GM21515 (cell line): ENCODE measurements at regions not wholly inside any gene's neighbourhood (a gene's known extent, or its start where the extent isn't known, plus 50 kb on each side); places are given as distances from the start of the nearest gene placed in this dataset.
"Not testable (repeated sequence)": the region's sequence is repeated elsewhere in the genome, so short reads cannot be mapped to it uniquely, and the experiment has no call there.

Experiments
- ATAC-seq: cut with Tn5 transposase; IDR thresholded peaks from one replicate; pipeline ENCODE4 v1.9.1; 2021; ENCODE audit not compliant: unreplicated experiment

DNA sequence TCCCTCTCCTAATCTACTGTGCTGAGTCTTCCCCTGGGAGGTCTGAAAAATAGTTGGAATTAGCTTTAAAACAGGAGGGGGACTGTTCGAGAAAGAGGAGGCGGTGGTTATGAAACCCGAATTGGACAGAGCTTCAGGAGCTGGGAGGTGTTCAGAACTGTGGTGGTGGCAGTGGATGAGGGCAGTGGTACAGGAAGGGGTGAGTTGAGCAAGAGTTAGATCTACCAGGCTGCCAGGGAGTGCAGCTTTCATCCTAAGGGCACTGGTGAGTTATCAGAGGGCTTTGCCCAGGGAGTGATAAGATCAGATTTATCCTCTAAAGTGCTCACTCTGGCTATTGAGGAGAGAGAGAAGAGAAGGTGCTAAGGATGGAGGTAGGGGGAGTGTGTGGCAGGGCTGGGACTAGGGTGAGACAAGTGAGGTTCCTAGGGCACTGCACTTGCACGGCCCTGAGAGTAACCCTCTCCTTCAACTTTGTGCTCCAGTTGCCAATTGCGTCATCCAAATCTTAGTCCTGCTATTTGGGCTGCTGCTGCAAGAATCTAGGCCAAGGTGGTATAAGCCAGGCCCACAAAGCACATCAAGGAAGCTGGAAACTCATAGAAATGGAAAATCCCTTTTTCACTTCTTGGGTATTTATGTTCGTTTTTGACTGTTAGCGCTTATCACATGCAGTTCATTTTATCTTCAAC, 540.3 kb downstream of the XYLT1 start:
- ATAC-seq, result no peak

DNA sequence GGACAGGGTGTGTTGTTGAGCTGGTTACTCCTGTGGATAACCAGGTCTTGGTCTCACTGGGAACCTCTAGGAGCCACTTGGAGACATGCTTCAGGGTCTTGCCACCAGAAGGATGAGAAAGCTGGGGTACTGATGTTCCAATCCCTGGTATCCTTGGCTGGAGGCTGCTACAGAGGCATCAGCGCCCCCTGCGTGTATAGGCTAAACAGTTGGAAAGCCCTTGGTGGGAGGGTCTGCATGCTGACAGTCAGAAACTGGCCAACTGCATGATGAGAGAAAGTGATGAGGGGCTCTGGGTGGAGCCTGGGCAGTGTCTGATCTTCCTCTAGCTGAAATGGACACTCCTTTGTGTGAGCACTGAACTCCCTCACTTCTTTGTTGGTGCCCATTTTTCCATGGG, 536.9 kb downstream of the XYLT1 start:
- no peak for ATAC-seq

DNA sequence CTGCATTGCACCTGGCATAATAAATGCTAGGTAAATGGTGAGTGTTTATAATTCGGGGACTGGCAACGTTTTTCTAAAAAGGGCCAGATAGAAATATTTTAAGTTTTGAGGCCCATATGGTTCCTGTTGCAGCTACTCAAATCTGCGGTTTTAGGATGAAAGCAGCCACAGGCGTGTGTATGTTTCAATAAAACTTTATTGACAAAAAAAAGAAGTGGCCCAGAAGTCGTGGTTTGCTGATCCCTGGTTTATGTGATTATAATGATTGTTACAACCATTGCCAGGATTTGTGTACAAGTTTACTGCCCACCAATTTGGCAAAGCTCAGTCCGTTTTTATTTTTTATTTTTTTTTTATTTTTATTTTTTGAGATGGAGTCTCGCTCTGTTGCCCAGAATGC, 536.1 kb downstream of the XYLT1 start:
- no peak for ATAC-seq

DNA sequence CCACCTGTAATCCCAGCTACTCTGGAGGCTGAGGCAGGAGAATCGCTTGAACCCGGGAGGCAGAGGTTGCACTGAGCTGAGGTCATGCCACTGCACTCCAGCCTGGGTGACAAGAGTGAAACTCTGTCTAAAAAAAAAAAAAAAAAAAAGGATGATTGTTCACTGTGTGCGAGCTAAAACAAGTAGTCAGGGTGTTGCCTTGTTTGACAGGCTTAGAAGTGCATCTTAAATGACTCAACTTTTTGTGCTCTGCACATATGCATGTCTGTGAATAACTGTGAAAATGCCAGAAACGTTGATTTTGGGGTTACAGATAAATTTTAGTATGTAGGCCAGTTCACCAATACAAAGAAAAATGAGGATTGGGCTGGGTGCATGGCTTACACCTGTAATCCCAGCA, 534.9 kb downstream of the XYLT1 start:
- not testable (repeated sequence) for ATAC-seq

DNA sequence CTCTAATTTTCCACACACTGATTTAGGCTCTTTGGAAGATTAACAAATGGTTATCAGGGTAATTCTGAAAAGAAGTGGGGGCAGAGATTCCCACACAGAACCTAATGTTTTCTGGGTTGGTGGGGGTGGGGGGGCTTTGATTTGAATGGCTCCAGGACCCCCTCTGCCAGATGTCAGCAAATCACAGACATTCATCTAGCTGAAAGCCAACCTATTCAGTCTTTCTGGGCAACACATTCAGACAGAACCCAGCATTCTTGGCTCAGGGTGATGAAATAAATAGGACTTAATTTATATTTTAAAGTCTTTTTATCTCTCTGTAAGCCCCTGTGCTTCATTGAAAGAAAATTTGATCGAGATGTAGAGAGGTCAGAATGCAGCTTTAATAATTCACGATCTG, 533.2 kb downstream of the XYLT1 start:
- no peak for ATAC-seq

DNA sequence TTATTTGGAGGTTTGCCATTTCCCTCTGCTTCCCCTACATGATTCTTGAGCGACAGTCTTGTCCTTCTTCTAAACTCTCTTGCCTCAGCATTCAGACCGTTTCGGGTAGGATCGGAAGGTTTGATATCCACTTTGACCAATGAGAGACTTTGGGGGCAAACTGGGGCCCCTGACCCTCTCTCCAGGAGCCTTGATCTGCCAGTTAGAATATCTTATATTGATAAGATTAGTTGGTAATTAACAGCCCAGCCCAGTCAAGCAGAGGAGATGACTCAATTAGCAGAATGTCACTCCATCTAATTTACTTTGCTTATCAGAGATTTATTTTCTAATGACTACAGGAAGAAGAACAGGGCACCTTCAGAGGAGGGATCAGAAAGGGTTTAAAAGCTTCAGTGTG, 532.8 kb downstream of the XYLT1 start:
- ATAC-seq, result no peak

DNA sequence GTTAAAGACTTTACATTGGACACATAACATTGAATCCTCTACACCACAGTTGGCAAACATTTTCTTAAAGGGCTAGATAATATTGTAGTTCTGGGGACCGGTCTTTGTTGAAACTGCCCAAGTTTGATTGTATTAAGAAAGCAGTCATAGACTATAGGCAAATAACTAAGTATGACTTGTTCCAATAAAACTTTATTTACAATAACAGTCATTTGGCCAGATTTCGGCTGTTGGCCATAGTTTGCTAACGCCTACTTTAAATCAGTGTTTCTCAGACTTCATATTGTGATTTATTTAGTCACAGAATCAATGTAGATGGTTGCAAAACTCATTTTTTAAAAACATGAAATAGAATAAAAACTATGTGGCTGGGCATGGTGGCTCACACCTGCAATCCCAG, 531.8 kb downstream of the XYLT1 start:
- no peak for ATAC-seq

DNA sequence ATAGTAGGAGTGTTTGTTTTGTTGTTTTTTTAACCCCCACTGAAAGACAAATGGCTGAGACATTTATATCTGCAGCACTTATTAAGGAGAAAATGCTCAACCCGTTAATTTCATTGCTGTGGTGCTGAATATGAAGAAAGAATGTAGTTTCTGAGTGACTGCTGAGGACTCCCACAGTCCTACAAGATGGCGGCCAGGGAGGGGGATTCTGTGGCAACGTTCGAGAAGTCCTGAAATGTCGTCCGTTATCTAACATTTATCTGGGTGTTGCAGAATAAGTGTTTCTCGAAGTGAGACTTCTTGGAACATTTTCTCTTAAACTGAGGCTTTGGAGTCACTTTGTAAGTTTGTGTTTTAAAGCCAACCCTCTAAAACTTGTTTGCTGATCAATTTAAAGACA, 530.4 kb downstream of the XYLT1 start:
- no peak for ATAC-seq

DNA sequence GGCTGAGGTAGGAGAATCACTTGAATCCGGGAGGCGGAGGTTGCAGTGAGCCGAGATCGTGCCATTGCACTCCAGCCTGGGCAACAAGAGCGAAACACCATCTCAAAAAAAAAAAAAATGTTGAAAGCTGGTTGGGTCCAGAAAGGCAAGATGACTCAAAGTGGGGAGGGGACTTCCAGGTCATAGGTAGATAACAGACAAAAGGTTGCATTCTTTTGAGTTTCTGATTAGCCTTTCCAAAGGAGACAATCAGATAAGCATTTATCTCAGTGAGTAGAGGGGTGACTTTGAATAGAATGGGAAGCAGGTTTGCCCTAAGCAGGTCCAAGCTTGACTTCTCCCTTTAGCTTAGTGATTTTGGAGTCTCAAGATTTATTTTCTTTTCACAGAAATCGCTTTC, 527.9 kb downstream of the XYLT1 start:
- not testable (repeated sequence) for ATAC-seq

DNA sequence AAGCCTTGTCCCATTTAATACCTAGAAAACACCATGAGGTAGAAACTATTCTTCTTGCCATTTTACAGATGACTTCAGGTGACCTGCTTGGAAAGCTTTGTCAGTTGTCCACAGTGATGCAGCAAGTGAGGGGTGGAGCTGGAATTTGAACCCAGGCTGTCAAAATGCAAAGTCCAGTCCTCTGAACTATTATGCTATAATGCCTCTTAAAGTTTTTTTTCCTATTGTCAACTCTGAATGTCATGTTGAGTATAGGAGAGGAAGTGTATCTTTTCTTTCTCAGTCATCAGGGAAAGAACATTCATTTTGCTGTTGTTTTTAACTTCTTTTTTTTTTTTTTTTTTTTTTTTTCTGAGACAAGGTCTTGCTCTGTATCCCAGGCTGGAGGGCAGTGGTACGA, 525.6 kb downstream of the XYLT1 start:
- no peak for ATAC-seq

DNA sequence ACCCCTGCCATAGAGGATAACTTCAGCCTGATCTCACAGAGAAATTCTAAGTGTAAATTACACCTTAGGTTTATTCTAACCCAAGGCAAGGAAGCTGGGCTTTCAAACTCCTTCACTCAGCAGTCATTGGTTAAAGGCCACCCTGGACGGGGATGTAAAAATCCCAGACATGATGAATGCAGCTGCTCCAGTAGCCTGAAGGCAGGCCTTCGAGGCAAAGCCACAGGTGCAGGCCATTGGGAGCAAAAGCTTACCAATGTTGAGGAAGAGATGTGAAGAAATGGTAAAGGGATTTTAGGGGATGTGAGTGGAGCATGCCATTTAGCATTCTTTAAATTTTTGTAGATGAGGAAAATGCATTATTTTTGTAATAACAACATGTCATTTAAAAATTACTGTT, 514.4 kb downstream of the XYLT1 start:
- no peak for ATAC-seq

DNA sequence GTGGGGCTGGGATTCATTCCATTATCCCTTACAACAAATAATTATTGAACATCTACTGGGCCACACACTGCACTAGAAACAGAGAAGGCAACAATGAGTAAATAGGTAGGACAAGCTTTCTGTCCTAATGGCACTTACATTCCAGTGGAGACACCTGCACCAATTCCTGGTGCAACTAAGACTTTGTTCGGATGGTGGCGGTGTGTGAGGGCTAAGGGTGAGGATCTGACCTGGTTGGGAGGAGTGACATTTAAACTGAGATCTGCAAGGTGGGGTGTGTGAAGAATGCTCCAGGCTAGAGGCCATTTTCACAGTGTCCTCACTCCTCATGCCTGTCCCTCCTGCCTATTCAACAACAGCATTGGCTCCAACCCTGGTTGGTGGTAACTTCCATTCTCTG, 510.0 kb downstream of the XYLT1 start:
- no peak for ATAC-seq

DNA sequence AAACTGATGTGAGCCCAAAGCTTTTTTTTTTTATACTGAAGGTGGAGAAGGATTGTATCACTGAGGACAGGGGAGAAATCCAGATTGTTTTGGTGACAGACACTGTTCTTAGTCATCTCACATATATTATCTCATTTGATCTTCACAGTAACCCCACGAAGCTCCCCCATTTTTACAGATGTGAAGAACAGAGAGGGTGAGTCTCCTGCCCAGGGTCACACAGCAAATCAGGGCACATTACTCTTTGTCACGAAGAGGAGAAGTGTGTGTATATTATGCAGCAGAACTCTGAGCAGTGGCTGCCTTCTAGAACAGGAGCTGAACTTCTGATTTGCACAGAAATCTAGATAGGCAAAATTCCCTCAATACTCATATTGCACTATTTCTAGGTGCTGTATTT, 504.3 kb downstream of the XYLT1 start:
- ATAC-seq, result no peak

DNA sequence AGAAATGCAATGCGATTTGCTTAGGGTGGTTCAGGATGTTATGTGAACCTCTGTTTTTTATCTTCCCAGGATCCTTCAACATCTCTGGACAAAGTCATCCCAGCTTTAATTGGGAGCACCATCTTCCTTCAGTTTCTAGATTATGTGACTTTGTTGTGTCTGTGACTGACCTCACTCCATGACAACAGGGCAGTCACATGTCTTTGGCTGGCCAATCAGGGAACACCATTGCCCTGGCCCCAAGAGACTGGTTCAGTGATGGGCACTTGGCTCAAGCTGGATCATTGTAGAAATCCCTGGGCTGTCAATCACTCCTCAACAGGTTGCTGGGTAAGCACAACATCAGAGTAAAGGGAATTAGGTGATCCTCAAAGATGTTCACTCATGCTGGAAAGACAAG, 499.7 kb downstream of the XYLT1 start:
- no peak for ATAC-seq

DNA sequence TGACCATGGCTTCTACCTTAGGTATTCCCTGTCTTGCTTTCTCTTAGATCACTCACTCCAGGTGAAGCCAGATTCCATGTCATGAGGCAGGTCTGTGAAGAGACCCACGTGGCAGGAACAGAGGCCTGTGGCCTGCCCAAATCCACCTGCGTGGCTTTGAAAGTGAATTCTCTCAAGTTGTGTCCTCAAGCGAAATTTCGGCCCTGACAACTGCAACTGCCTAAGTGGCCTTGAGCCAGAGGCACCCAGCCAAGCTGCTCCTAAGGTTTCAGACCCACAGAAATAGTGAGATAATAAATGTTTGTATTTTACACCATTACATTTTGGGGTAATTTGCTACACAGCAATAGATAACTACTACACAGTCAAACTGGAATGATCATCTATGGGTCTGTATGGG, 497.9 kb downstream of the XYLT1 start:
- ATAC-seq, result no peak

DNA sequence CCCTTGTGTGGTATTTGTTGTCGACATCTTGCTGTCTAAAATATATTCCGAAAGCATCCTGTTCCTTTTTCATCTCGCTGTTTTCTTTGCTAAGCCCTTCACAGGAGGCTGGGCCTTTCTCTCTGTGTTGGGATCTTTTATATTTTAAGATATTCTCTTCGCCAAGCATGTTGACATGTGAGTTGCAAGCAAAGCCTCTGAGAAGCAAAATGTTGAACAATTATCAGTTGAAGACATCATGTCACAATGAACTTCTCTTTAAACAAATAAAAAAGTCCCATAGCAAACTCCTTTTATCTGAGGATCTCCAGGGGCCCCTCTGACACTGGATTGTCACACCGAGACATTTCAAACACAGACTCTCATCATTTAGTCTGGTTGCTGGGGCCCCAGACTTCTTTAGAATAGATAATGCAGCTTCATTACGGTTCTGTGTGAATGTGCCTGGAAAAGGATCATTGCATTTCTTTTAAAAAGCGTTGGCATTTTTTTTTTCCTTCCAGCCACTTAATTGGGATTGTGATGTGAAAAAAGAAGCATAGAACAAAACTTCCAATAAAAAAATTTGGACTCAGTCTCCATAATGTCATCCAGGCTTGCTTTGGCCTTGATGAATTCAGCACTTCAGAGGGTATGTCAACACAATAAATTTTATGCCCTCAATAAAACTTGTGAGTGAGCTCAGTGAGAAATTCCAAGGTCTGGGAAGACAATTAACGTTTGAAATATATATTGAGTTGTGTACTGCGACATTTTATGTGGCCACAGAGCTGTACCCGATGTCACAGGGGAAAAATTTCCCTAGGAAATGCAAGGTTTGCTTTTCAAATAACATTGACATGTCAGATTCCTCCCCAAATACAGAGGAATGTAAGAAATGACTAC, 496.8 kb downstream of the XYLT1 start:
- ATAC-seq, result no peak

DNA sequence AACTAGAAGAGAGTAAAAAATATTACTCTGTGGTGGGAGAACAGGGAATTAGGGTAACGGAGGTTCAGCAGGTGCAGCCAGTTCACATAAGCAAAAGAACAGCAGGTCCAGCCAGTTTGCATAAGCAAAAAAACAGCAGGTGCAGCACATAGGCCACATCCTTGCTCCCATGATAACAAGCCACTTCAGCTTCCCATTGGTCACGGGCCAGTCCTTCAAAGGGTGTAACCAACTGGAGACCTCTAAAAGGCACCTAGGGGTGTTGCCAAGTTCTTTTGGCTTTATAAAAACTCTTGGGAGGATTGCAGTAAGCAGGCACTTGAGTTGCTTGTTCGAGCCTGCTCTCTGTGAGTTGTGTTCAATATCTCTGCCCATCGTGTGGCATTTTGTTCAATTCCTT, 488.1 kb downstream of the XYLT1 start:
- ATAC-seq, result no peak

DNA sequence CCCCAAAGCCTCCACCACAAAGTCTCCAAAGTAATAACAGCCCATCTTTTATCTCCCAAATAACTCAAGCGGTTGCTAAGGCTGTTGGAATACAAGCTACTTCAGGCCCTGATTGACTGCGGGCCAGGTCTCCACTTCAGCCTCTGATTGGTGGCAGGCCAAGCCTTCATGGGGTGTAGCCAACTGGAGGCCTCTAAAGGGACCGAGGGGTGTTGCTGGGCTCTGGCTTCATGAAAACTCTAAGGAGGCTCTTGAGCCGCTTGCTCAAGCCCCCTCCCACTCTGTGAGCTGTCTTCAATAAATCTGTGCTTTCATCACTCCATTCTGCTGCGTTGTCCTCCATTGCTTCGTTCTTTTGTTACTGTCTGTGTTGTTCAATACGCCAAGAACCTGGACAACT, 487.2 kb downstream of the XYLT1 start:
- ATAC-seq, result no peak

DNA sequence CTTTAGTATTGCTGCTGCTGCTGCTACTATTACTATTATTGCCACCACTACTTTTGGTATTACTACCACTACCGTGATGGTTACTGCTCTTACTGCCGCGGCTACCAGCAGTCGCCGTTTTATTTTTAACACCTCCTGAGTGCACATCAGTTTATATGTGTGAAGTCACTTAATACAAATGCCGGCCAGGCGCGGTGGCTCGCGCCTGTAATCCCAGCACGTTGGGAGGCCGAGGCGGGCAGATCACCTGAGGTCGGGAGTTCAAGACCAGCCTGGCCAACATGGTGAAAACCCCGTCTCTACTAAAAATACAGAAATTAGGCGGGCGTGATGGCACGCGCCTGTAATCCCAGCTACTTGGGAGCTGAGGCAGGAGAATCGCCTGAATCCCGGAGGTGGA, 486.7 kb downstream of the XYLT1 start:
- ATAC-seq, result not testable (repeated sequence)

DNA sequence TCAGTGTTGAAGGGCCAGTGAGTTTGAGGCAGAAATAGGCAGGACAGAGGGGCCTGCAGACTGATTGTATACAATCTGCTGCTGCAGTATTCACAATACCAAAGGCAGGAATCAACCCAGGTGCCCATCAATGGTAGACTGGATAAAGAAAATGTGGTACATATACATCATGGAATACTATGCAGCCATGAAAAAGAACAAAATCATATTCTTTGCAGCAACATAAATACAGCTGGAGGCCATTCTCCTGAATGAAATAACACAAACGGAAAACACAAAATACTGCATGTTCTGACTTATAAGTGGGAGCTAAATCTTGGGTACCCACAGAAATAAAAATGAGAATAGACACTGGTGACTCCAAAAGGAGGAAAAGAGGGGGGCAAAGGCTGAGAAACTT, 485.1 kb downstream of the XYLT1 start:
- no peak for ATAC-seq

DNA sequence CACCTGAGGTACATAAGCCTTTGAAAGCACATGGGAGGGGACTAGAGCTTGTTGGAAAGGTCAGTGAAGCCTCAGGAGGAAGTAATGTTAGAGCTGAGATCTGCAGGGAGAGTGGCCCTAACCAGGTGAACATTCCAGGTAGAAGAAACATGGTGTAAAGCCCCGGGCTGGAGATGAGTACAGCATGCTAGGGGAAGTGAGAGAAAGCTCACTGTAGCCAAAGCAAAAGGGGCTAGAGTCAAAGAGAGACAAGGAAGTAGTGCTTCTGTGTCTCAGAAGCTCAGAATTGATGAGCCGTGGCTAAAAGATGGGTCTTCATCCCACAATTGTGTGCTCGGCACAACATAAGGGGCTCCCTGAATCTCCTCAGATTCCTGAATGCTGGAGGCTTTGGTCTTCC, 481.8 kb downstream of the XYLT1 start:
- no peak for ATAC-seq

DNA sequence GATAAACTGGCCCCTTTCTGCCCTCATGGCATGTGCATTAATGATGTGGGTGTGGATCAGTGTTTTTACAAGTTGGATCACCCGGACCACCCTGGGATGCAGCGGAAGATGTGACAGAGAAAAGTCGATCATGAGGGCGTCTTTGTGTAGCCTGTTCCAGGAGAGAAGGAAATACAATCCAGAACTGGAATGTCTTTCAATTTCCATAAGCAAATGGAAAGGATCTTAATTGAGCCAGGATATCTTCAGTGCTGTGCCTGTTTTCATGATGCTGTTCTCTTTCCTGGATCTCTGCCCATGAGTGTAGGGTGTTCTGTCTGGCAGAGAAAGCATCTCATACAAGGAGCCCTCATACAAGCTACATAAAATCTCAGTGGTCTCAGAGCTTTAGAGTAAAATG, 481.4 kb downstream of the XYLT1 start:
- ATAC-seq, result no peak

DNA sequence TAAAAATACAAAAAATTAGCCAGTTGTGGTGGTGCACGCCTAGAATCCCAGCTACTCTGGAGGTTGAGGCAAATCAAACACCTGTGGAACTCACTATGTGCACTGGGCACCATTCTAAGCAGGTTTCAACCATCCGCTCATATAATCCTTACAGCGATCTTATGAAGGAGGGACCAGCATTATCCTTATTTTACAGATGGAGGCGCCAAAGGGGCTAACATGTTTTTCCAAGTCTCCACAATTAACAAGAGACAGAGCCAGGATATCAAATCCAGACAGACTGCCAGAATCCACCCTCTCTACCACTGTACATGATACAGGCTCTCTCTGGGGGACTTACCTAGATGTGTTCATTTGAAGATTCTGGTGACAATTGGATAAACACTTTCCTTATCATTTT, 479.0 kb downstream of the XYLT1 start:
- no peak for ATAC-seq
